Sigmoid colon (tissue), 6 donors: ENCODE measurements at regions not wholly inside any gene's neighbourhood (a gene's known extent, or its start where the extent isn't known, plus 50 kb on each side); places are given as distances from the start of the nearest gene placed in this dataset.
"Not testable (repeated sequence)": the region's sequence is repeated elsewhere in the genome, so short reads cannot be mapped to it uniquely, and the experiment has no call there.

Experiments
- DNase-seq: peaks from one replicate; pipeline ENCODE4 v3.0.0-alpha.2; 2019
- H3K27ac ChIP-seq, 4 donors: fragments of 200-600 bp; sonication (generic); one replicate each; pipeline ENCODE4 v1.5.1; 2016 to 2019; ENCODE audit warnings: mild to moderate bottlenecking in 1 of 4
- H3K27me3 ChIP-seq, 3 donors: fragments of 200-600 bp; sonication (generic); one replicate each; pipeline ENCODE4 v1.5.1; 2019; ENCODE audit warnings: mild to moderate bottlenecking in 1 of 3
- H3K36me3 ChIP-seq, 4 donors: fragments of 200-600 bp; sonication (generic); one replicate each; pipeline ENCODE4 v1.5.1; 2016 to 2019
- H3K4me1 ChIP-seq, 4 donors: fragments of 200-600 bp; sonication (generic); one replicate each; pipeline ENCODE4 v1.5.1; 2017 to 2019
- H3K4me3 ChIP-seq, 4 donors: fragments of 200-600 bp; sonication (generic); one replicate each; pipeline ENCODE4 v1.5.1; 2017 to 2019; ENCODE audit warnings: mild to moderate bottlenecking in 2 of 4, moderate library complexity in 1 of 4
- H3K9me3 ChIP-seq, 4 donors: fragments of 200-600 bp in 3 of 4; sonication (generic) in 3 of 4; one replicate each; pipeline versions ENCODE4 v1.5.1 to v1.6.1; 2013 to 2019
- CTCF ChIP-seq, 4 experiments: fragments of 450-650 bp in 3 of 4; fragments of 200-600 bp in 1 of 4; IDR thresholded peaks; one replicate each; pipeline ENCODE4 v1.5.1; 2016 to 2019; ENCODE audit warnings: antibody characterized with exemption in 4 of 4, mild to moderate bottlenecking in 3 of 4, moderate library complexity in 2 of 4
- EP300 ChIP-seq, 4 donors: sonication (generic); formaldehyde crosslinking; IDR thresholded peaks; one replicate each; pipeline ENCODE4 v1.6.1; 2017; ENCODE audit warnings: antibody characterized with exemption in 4 of 4
- POLR2A ChIP-seq, 2 donors: fragments of 450-650 bp; IDR thresholded peaks; one replicate each; pipeline ENCODE4 v1.6.1; 2016; ENCODE audit warnings: antibody characterized with exemption in 2 of 2, mild to moderate bottlenecking in 2 of 2, moderate library complexity in 2 of 2
- POLR2AphosphoS5 ChIP-seq, 4 donors: sonication (generic); formaldehyde crosslinking; IDR thresholded peaks; one replicate each; pipeline ENCODE4 v1.6.1; 2017; ENCODE audit warnings: antibody characterized with exemption in 4 of 4
- WGBS, 2 donors: extraction: QIAGEN DNeasy Blood & Tissue Kit; methylation state at CpG; one replicate each; pipeline ENCODE4 v1.1.7; 2013; 5-methylcytosine and 5-hydroxymethylcytosine counted together
- intact Hi-C: fragments of 100-400 bp; cut with DNase I; formaldehyde crosslinking; loops from one replicate; pipeline ENCODE4 v1.15.1; 2023
- donor health status: healthy with polysubstance abuse.
- donor health status: healthy.

GRCh38 chr1:125064029-125064428, 3879.3 kb downstream of the SRGAP2C start:
- intact Hi-C loops, H3K9me3 ChIP-seq, H3K4me3 ChIP-seq, H3K27me3 ChIP-seq, H3K36me3 ChIP-seq, H3K27ac ChIP-seq, H3K4me1 ChIP-seq: not testable (repeated sequence)
- WGBS, 2 donors, result 95 to 96% methylated on average over 15 of the region's 17 CpGs
- peak; percentile 19 for DNase-seq

- TF ChIP-seq CTCF (IDR thresholded peaks at IDR 0.05) (no peak), POLR2A (IDR thresholded peaks at IDR 0.05) (no peak), EP300 (IDR thresholded peaks at IDR 0.05) (no peak), POLR2AphosphoS5 (IDR thresholded peaks at IDR 0.05) (no peak)
- Histone ChIP-seq H3K9me3 (peaks cover 0 to 8% (median 3%) of the 10 kb centered on the region in 4 donors), H3K27ac (no peak overlapping the region), H3K36me3 (no peaks in the 10 kb centered on the region), H3K4me1 (no peaks in the 10 kb centered on the region), H3K27me3 (no peaks in the 10 kb centered on the region), H3K4me3 (no peak overlapping the region)
- WGBS, 2 donors, result 89 to 94% methylated on average over 21 of the region's 21 CpGs
- peak; percentile 51 for DNase-seq
- intact Hi-C loops, result no loop called here
These were observed 3879.7 kb downstream of the SRGAP2C start for GRCh38 chr1:125064481-125064880.

- H3K27me3 ChIP-seq, result no peaks in the 10 kb centered on the region
- WGBS, 2 donors, result 86 to 90% methylated on average over 37 of the region's 37 CpGs
- intact Hi-C loops, result no loop called here
- H3K36me3 ChIP-seq, result no peaks in the 10 kb centered on the region
- no peaks in the 10 kb centered on the region for H3K4me1 ChIP-seq
- H3K27ac ChIP-seq, result no peak overlapping the region
- TF ChIP-seq POLR2A (IDR thresholded peaks at IDR 0.05) (no peak), CTCF (IDR thresholded peaks at IDR 0.05) (no peak), EP300 (IDR thresholded peaks at IDR 0.05) (no peak)
- peaks cover 0 to 9% (median 4%) of the 10 kb centered on the region in 4 donors for H3K9me3 ChIP-seq
- H3K4me3 ChIP-seq, result no peak overlapping the region
- DNase-seq, result peak; percentile 49
These were observed 3880.5 kb downstream of the SRGAP2C start for GRCh38 chr1:125065092-125065820.

- 87 to 88% methylated on average over 14 of the region's 14 CpGs for WGBS, 2 donors
- H3K4me1 ChIP-seq, result no peaks in the 10 kb centered on the region
- TF ChIP-seq POLR2A (IDR thresholded peaks at IDR 0.05) (no peak), POLR2AphosphoS5 (IDR thresholded peaks at IDR 0.05) (no peak), EP300 (IDR thresholded peaks at IDR 0.05) (no peak), CTCF (IDR thresholded peaks at IDR 0.05) (no peak)
- DNase-seq, result peak; percentile 54
- H3K27ac ChIP-seq, result no peak overlapping the region
- no peak overlapping the region for H3K4me3 ChIP-seq
- no peaks in the 10 kb centered on the region for H3K27me3 ChIP-seq
- H3K9me3 ChIP-seq, result peaks cover 0 to 9% (median 4%) of the 10 kb centered on the region in 4 donors
- intact Hi-C loops, result no loop called here
- H3K36me3 ChIP-seq, result no peaks in the 10 kb centered on the region
These were observed 3881.0 kb downstream of the SRGAP2C start for GRCh38 chr1:125065821-125066180.

GRCh38 chr1:125066385-125066784, 3881.6 kb downstream of the SRGAP2C start:
- Histone ChIP-seq H3K9me3 (peaks cover 0 to 9% (median 4%) of the 10 kb centered on the region in 4 donors), H3K27me3 (no peaks in the 10 kb centered on the region), H3K4me1 (no peaks in the 10 kb centered on the region), H3K36me3 (no peaks in the 10 kb centered on the region), H3K27ac (no peak overlapping the region), H3K4me3 (no peak overlapping the region)
- intact Hi-C loops, result no loop called here
- 91 to 92% methylated on average over 22 of the region's 22 CpGs for WGBS, 2 donors
- no peak for TF ChIP-seq CTCF (IDR thresholded peaks at IDR 0.05)
- no peak for TF ChIP-seq POLR2A (IDR thresholded peaks at IDR 0.05)
- no peak for TF ChIP-seq POLR2AphosphoS5 (IDR thresholded peaks at IDR 0.05)
- no peak for TF ChIP-seq EP300 (IDR thresholded peaks at IDR 0.05)
- DNase-seq, result peak; percentile 57

GRCh38 chr1:125066849-125067248, 3882.1 kb downstream of the SRGAP2C start:
- H3K27me3 ChIP-seq, H3K4me1 ChIP-seq, H3K4me3 ChIP-seq, intact Hi-C loops, H3K27ac ChIP-seq, H3K36me3 ChIP-seq: not testable (repeated sequence)
- 87 to 95% methylated on average over 12 of the region's 13 CpGs for WGBS, 2 donors
- DNase-seq, result peak; percentile 26
- peaks cover 0 to 14% (median 5%) of the 10 kb centered on the region in 4 donors for H3K9me3 ChIP-seq
